H1 (cell line): ENCODE measurements at regions not wholly inside any gene's neighbourhood (a gene's known extent, or its start where the extent isn't known, plus 50 kb on each side); places are given as distances from the start of the nearest gene placed in this dataset.
"Not testable (repeated sequence)": the region's sequence is repeated elsewhere in the genome, so short reads cannot be mapped to it uniquely, and the experiment has no call there.

Experiments used
- CTCF ChIA-PET: fragments of 300-600 bp; sonication (Branson Sonifier 250); formaldehyde crosslinking; loops from one replicate; lab custom pipeline; 2021; ENCODE audit not compliant: partially characterized antibody; lab: Charles Lee
- POLR2A ChIA-PET: fragments of 300-600 bp; sonication (Branson Sonifier 250); formaldehyde crosslinking; loops from one replicate; lab custom pipeline; 2021; ENCODE audit warnings: inconsistent platforms; ENCODE audit not compliant: partially characterized antibody; lab: Charles Lee
- DNase-seq, 2 experiments: peaks; one replicate each; pipeline versions ENCODE4 v3.0.0 to v3.0.0-alpha.2; 2010 to 2022; ENCODE audit warnings: low spot score in 2 of 2, low read depth in 1 of 2, mixed read lengths in 1 of 2
- FAIRE-seq: peaks from 2 replicates; lab custom pipeline; 2011; peaks lifted over from hg19 to GRCh38; lab: Jason Lieb, UNC
- H2AFZ ChIP-seq: 2 replicates; pipeline ENCODE4 v1.8.1; 2012; ENCODE audit warnings: low read length, inconsistent platforms
- H2AK5ac ChIP-seq: 2 replicates; pipeline ENCODE4 v1.6.1; 2013; ENCODE audit warnings: low read depth, low read length
- H2BK120ac ChIP-seq: replicated peaks from 2 replicates; pipeline ENCODE3; 2013; ENCODE audit warnings: low read depth, low read length, inconsistent platforms
- H2BK12ac ChIP-seq: 2 replicates; pipeline ENCODE4 v1.6.1; 2013; ENCODE audit warnings: low read depth, low read length
- H2BK15ac ChIP-seq: 2 replicates; pipeline ENCODE4 v1.6.1; 2013; ENCODE audit warnings: low read length
- H2BK20ac ChIP-seq: 2 replicates; pipeline ENCODE4 v1.6.1; 2013; ENCODE audit warnings: low read length
- H2BK5ac ChIP-seq: 2 replicates; pipeline ENCODE4 v1.6.1; 2013; ENCODE audit warnings: low read depth, low read length
- H3K14ac ChIP-seq: 2 replicates; pipeline ENCODE4 v1.6.1; 2013; ENCODE audit warnings: inconsistent platforms; ENCODE audit not compliant: insufficient read length
- H3K18ac ChIP-seq: 2 replicates; pipeline ENCODE4 v1.6.1; 2013; ENCODE audit warnings: low read length; ENCODE audit errors: extremely low read depth
- H3K23ac ChIP-seq: 2 replicates; pipeline ENCODE4 v1.6.1; 2013; ENCODE audit warnings: inconsistent platforms; ENCODE audit not compliant: insufficient read length
- H3K23me2 ChIP-seq: 2 replicates; pipeline ENCODE4 v1.6.1; 2013; ENCODE audit warnings: low read depth, low read length
- H3K27ac ChIP-seq: 2 replicates; pipeline ENCODE4 v1.6.1; 2011; ENCODE audit warnings: low read depth, low read length, inconsistent platforms
- H3K27me3 ChIP-seq, 4 experiments: replicated peaks in 1 of 4; 1 replicate in 1 of 4; 2 replicates in 3 of 4; pipeline versions ENCODE4 v1.6.1 to v1.8.1; 2011 to 2013; ENCODE audit warnings: low read length in 3 of 4, mild to moderate bottlenecking in 3 of 4, inconsistent platforms in 2 of 4, mixed read lengths in 2 of 4, moderate library complexity in 1 of 4; ENCODE audit not compliant: control insufficient read depth in 3 of 4, insufficient read depth in 3 of 4; ENCODE audit errors: extremely low read depth in 1 of 4
- H3K36me3 ChIP-seq, 4 experiments: 2 replicates each; pipeline versions ENCODE4 v1.6.1 to v1.8.1; 2011 to 2013; ENCODE audit warnings: mild to moderate bottlenecking in 4 of 4, low read length in 3 of 4, moderate library complexity in 2 of 4, control low read depth in 1 of 4, inconsistent platforms in 1 of 4; ENCODE audit not compliant: insufficient read depth in 4 of 4, control insufficient read depth in 2 of 4
- H3K4ac ChIP-seq: replicated peaks from 2 replicates; pipeline ENCODE3; 2013; ENCODE audit warnings: low read length, low read depth, mixed read lengths, inconsistent platforms; ENCODE audit not compliant: insufficient read length
- H3K4me1 ChIP-seq, 4 experiments: replicated peaks in 1 of 4; 1 replicate in 1 of 4; 2 replicates in 3 of 4; pipeline versions ENCODE4 v1.6.1 to v1.8.1; 2011 to 2013; ENCODE audit warnings: low read length in 3 of 4, inconsistent platforms in 2 of 4, mixed read lengths in 1 of 4; ENCODE audit not compliant: insufficient read depth in 4 of 4, control insufficient read depth in 3 of 4
- H3K4me2 ChIP-seq, 2 experiments: 2 replicates each; pipeline versions ENCODE4 v1.6.1 to v1.8.1; 2011 to 2013; ENCODE audit warnings: low read depth in 2 of 2, low read length in 2 of 2, control low read depth in 1 of 2, inconsistent platforms in 1 of 2, mild to moderate bottlenecking in 1 of 2; ENCODE audit not compliant: insufficient read depth in 1 of 2
- H3K4me3 ChIP-seq, 4 experiments: fragments of 200-600, 300-600 bp in 1 of 4; sonication (generic), shearing (Covaris generic), sonication (Bioruptor Twin) in 1 of 4; 2 replicates each; pipeline versions ENCODE4 v1.5.1 to v1.8.1; 2011 to 2016; ENCODE audit warnings: low read length in 4 of 4, low read depth in 3 of 4, control low read depth in 2 of 4, inconsistent platforms in 2 of 4, mild to moderate bottlenecking in 2 of 4, mixed read lengths in 1 of 4, moderate library complexity in 1 of 4; ENCODE audit not compliant: insufficient read depth in 2 of 4; ENCODE audit errors: extremely low read depth in 1 of 4
- H3K56ac ChIP-seq: replicated peaks from 2 replicates; pipeline ENCODE3; 2013; ENCODE audit warnings: low read depth, mild to moderate bottlenecking, mixed read lengths, low read length, inconsistent platforms; ENCODE audit not compliant: insufficient read length
- H3K79me1 ChIP-seq: 2 replicates; pipeline ENCODE4 v1.6.1; 2013; ENCODE audit warnings: low read depth, low read length, control low read depth
- H3K79me2 ChIP-seq, 2 experiments: 2 replicates each; pipeline versions ENCODE4 v1.6.1 to v1.8.1; 2012 to 2013; ENCODE audit warnings: low read length in 2 of 2, mild to moderate bottlenecking in 2 of 2, inconsistent platforms in 1 of 2; ENCODE audit not compliant: insufficient read depth in 2 of 2, control insufficient read depth in 1 of 2
- H3K9ac ChIP-seq, 4 experiments: replicated peaks in 1 of 4; 1 replicate in 1 of 4; 2 replicates in 3 of 4; pipeline versions ENCODE4 v1.6.1 to v1.8.1; 2011 to 2013; ENCODE audit warnings: low read depth in 3 of 4, low read length in 3 of 4, control low read depth in 2 of 4, mild to moderate bottlenecking in 2 of 4, moderate library complexity in 2 of 4, inconsistent platforms in 1 of 4; ENCODE audit errors: extremely low read depth in 1 of 4
- H3K9me3 ChIP-seq, 2 experiments: 2 replicates each; pipeline versions ENCODE4 v1.6.1 to v1.8.1; 2012 to 2013; ENCODE audit warnings: mild to moderate bottlenecking in 2 of 2, moderate library complexity in 2 of 2, control low read depth in 1 of 2, inconsistent platforms in 1 of 2, low read depth in 1 of 2, low read length in 1 of 2, mixed read lengths in 1 of 2; ENCODE audit not compliant: insufficient read depth in 2 of 2
- H4K20me1 ChIP-seq, 2 experiments: replicated peaks in 1 of 2; 2 replicates each; pipeline versions ENCODE3 to v1.8.1; 2011 to 2013; ENCODE audit warnings: inconsistent platforms in 2 of 2, low read length in 2 of 2, mild to moderate bottlenecking in 1 of 2; ENCODE audit not compliant: insufficient read depth in 2 of 2, control insufficient read depth in 1 of 2
- H4K5ac ChIP-seq: 2 replicates; pipeline ENCODE4 v1.6.1; 2013; ENCODE audit warnings: low read length, low read depth, mixed read lengths, inconsistent platforms; ENCODE audit not compliant: insufficient read length
- H4K8ac ChIP-seq: 2 replicates; pipeline ENCODE4 v1.8.0; 2013; ENCODE audit warnings: mild to moderate bottlenecking, moderate library complexity, low read length, inconsistent platforms; ENCODE audit not compliant: insufficient read depth; ENCODE audit errors: extremely low read depth
- H4K91ac ChIP-seq: replicated peaks from 2 replicates; pipeline ENCODE3; 2013; ENCODE audit warnings: low read length, mixed read lengths, inconsistent platforms; ENCODE audit not compliant: insufficient read length
- WGBS, 2 experiments: shearing (Covaris generic) in 1 of 2; methylation state at CpG; one replicate each; pipeline versions ENCODE4 v1.1.6 to v1.1.7; 2013 to 2015; ENCODE audit warnings: low lambda C conversion rate in 2 of 2, mixed read lengths in 2 of 2, inconsistent platforms in 1 of 2, low coverage in 1 of 2, missing lambda C conversion rate in 1 of 2; ENCODE audit not compliant: insufficient replicate concordance in 2 of 2, insufficient coverage in 1 of 2, insufficient read length in 1 of 2; ENCODE audit errors: extremely low coverage in 1 of 2, missing lambda C conversion rate in 1 of 2; 5-methylcytosine and 5-hydroxymethylcytosine counted together

- H4K8ac ChIP-seq, H4K91ac ChIP-seq, H3K4me3 ChIP-seq, H3K4me2 ChIP-seq, H3K23me2 ChIP-seq, H2BK20ac ChIP-seq, H3K4ac ChIP-seq, H2BK12ac ChIP-seq, H3K14ac ChIP-seq, CTCF ChIA-PET, H3K56ac ChIP-seq, H2BK5ac ChIP-seq, H4K20me1 ChIP-seq, H3K4me1 ChIP-seq, H3K27ac ChIP-seq, H3K36me3 ChIP-seq, H3K79me1 ChIP-seq, FAIRE-seq, POLR2A ChIA-PET, H2BK15ac ChIP-seq, H3K9me3 ChIP-seq, H3K9ac ChIP-seq, H2BK120ac ChIP-seq, H3K79me2 ChIP-seq, H3K27me3 ChIP-seq, H3K18ac ChIP-seq, H2AK5ac ChIP-seq, H2AFZ ChIP-seq, H4K5ac ChIP-seq, H3K23ac ChIP-seq, DNase-seq: not testable (repeated sequence)
- 88% methylated on average over 6 of the region's 27 CpGs; no CpG with 5 or more reads in 1 of the 2 experiments for WGBS, 2 experiments
Measured at GRCh38 chr17:64716496-64716895, 54.4 kb upstream of the SMURF2 start.

- H4K91ac ChIP-seq, DNase-seq, H2AK5ac ChIP-seq, H3K23ac ChIP-seq, H3K9ac ChIP-seq, H3K36me3 ChIP-seq, H3K56ac ChIP-seq, H3K27ac ChIP-seq, H4K20me1 ChIP-seq, H3K4me1 ChIP-seq, H3K79me2 ChIP-seq, H2BK120ac ChIP-seq, POLR2A ChIA-PET, H3K18ac ChIP-seq, H3K9me3 ChIP-seq, H2BK20ac ChIP-seq, H2BK12ac ChIP-seq, FAIRE-seq, CTCF ChIA-PET, H2BK15ac ChIP-seq, H2BK5ac ChIP-seq, H2AFZ ChIP-seq, H4K5ac ChIP-seq, H3K23me2 ChIP-seq, H4K8ac ChIP-seq, H3K4me3 ChIP-seq, H3K14ac ChIP-seq, H3K4me2 ChIP-seq, H3K27me3 ChIP-seq, H3K4ac ChIP-seq, H3K79me1 ChIP-seq: not testable (repeated sequence)
- WGBS, 2 experiments: 94% methylated on average over 6 of the region's 7 CpGs; no CpG with 5 or more reads in 1 of the 2 experiments
Measured at GRCh38 chr17:64713786-64714185, 51.7 kb upstream of the SMURF2 start.
